ENCODE measurements at regions not wholly inside any gene's neighbourhood (a gene's known extent, or its start where the extent isn't known, plus 50 kb on each side); places are given as distances from the start of the nearest gene placed in this dataset.

- TF ChIP-seq ZBED1 (IDR thresholded peaks at IDR 0.05) (no peak), C11orf30 (IDR thresholded peaks at IDR 0.05; ENCODE audit: low read depth) (peak; percentile 75; the same call in 1 of the 2 replicates), ZNF134 (CRISPR knock-in tag; conservative IDR thresholded peaks at IDR 0.05) (no peak), ARID2 (IDR thresholded peaks at IDR 0.05) (no peak), CTCFL (IDR thresholded peaks at IDR 0.05; ENCODE audit: borderline replicate concordance, insufficient read depth, low read depth, low read length, poor library complexity, severe bottlenecking) (no peak), SP1 (CRISPR knock-in tag; IDR thresholded peaks at IDR 0.05) (no peak), CHD1 (IDR thresholded peaks at IDR 0.05; ENCODE audit: low read length) (no peak), ZNF212 (CRISPR knock-in tag; IDR thresholded peaks at IDR 0.05) (no peak), MAFF (IDR thresholded peaks at IDR 0.05; ENCODE audit: low read length) (peak; percentile 72), KAT8 (IDR thresholded peaks at IDR 0.05; ENCODE audit: low read depth) (no peak), ZHX1 (conservative IDR thresholded peaks at IDR 0.05; ENCODE audit: low read length) (no peak), ZNF280A (IDR thresholded peaks at IDR 0.05; ENCODE audit: low read depth, partially characterized antibody) (no peak), ZC3H8 (IDR thresholded peaks at IDR 0.05) (no peak), NFRKB (IDR thresholded peaks at IDR 0.05; ENCODE audit: low read depth) (no peak), ZNF316 (IDR thresholded peaks at IDR 0.05) (peak; percentile 92), MAFK (IDR thresholded peaks at IDR 0.05; ENCODE audit: low read length) (peak; percentile 65; the same call in 1 of the 2 replicates), FUS (optimal IDR thresholded peaks at IDR 0.05; ENCODE audit: low read depth, low read length) (no peak), CBX2 (IDR thresholded peaks at IDR 0.05; ENCODE audit: insufficient read depth, low read length, poor library complexity, severe bottlenecking) (no peak), CREB1 (IDR thresholded peaks at IDR 0.05) (no peak), CREB1 (CRISPR knock-in tag; IDR thresholded peaks at IDR 0.05) (no peak), CSDE1 (IDR thresholded peaks at IDR 0.05) (no peak), ADNP (tag; IDR thresholded peaks at IDR 0.05) (no peak), TCF15 (CRISPR knock-in tag; IDR thresholded peaks at IDR 0.05) (no peak)
These were observed 100.1 kb upstream of the UNC5B start (continued) for GRCh38 chr10:71112138-71112785.

All from K562 (cell line).